Adrenal gland (tissue), 9 donors: ENCODE measurements at regions not wholly inside any gene's neighbourhood (a gene's known extent, or its start where the extent isn't known, plus 50 kb on each side); places are given as distances from the start of the nearest gene placed in this dataset.

Source experiments
- DNase-seq, 7 donors: peaks; one replicate each; pipeline ENCODE4 v3.0.0-alpha.2; 2019 to 2020
- H3K27ac ChIP-seq, 5 donors: fragments of 200-600 bp; sonication (generic) in 4 of 5; 1 replicate in 3 of 5; 2 replicates in 2 of 5; pipeline versions ENCODE4 v1.5.1 to v1.8.0; 2016 to 2020; ENCODE audit warnings: mild to moderate bottlenecking in 1 of 5
- H3K27me3 ChIP-seq: fragments of 200-600 bp; 2 replicates; pipeline ENCODE4 v1.8.0; 2021
- H3K36me3 ChIP-seq, 2 donors: fragments of 200-600 bp; replicated peaks in 1 of 2; 1 replicate in 1 of 2; 2 replicates in 1 of 2; pipeline versions ENCODE4 v1.5.1 to v1.8.0; 2018 to 2022
- H3K4me1 ChIP-seq, 2 donors: fragments of 200-600 bp; replicated peaks in 1 of 2; 1 replicate in 1 of 2; 2 replicates in 1 of 2; pipeline versions ENCODE4 v1.5.1 to v1.8.0; 2018 to 2021
- H3K4me3 ChIP-seq, 4 donors: fragments of 200-600 bp; sonication (generic) in 3 of 4; one replicate each; pipeline ENCODE4 v1.5.1; 2016 to 2018
- H3K9me3 ChIP-seq, 3 donors: fragments of 200-600 bp; sonication (generic) in 1 of 3; replicated peaks in 1 of 3; 1 replicate in 2 of 3; 2 replicates in 1 of 3; pipeline versions ENCODE4 v1.5.1 to v1.8.0; 2016 to 2021
- CTCF ChIP-seq, 6 experiments: fragments of 450-650 bp in 4 of 6; fragments of 200-600 bp in 2 of 6; sonication (generic) in 1 of 6; IDR thresholded peaks; 1 replicate in 5 of 6; 2 replicates in 1 of 6; pipeline versions ENCODE4 v1.5.1 to v1.8.0; 2016 to 2021; ENCODE audit warnings: antibody characterized with exemption in 6 of 6, mild to moderate bottlenecking in 2 of 6, moderate library complexity in 1 of 6
- POLR2A ChIP-seq, 2 donors: fragments of 450-650 bp; IDR thresholded peaks; one replicate each; pipeline ENCODE4 v1.6.1; 2017; ENCODE audit warnings: antibody characterized with exemption in 2 of 2, mild to moderate bottlenecking in 2 of 2, moderate library complexity in 1 of 2
- whole genome bisulfite sequencing, 4 donors: extraction: QIAGEN DNeasy Blood & Tissue Kit in 2 of 4; methylation state at CpG; one replicate each; pipeline versions ENCODE4 v1.1.5 to v1.1.7; 2013 to 2017; 5-methylcytosine and 5-hydroxymethylcytosine counted together
- intact Hi-C, 2 donors: fragments of 100-400 bp; cut with DNase I; formaldehyde crosslinking; loops; one replicate each; pipeline versions ENCODE4 v1.14.1 to v1.15.0; 2022 to 2023
- donor health status: healthy with polysubstance abuse.
- donor health status: Bipolar disorder and iron deficiency.
- donor health status: DM: yes; HTN: yes; CAD: no.
- donor health status: DM: no; HTN: no; CAD: no.
- donor health status: DM: no; HTN: no; CAD: no.

- no peak overlapping the region for H3K4me3 ChIP-seq
- H3K4me1 ChIP-seq: no peaks in the 10 kb centered on the region
- no peaks in the 10 kb centered on the region for H3K36me3 ChIP-seq
- H3K27me3 ChIP-seq: no peaks in the 10 kb centered on the region
- 62 to 72% (median 69%) methylated on average over 8 of the region's 8 CpGs for WGBS, 4 donors
- TF ChIP-seq CTCF (IDR thresholded peaks at IDR 0.05): no peak
- no peak for TF ChIP-seq POLR2A (IDR thresholded peaks at IDR 0.05)
- intact Hi-C loops: no loop called here
- no peaks in the 10 kb centered on the region for H3K9me3 ChIP-seq
- peak in 1 of 7 donors; percentile 56 for DNase-seq
- H3K27ac ChIP-seq: no peak overlapping the region
Observed at GRCh38 chr2:6723865-6724604, 141.7 kb downstream of the CMPK2 start.

- Histone ChIP-seq H3K27ac (no peak overlapping the region), H3K4me1 (no peaks in the 10 kb centered on the region), H3K27me3 (no peaks in the 10 kb centered on the region), H3K4me3 (no peak overlapping the region), H3K36me3 (no peaks in the 10 kb centered on the region), H3K9me3 (no peaks in the 10 kb centered on the region)
- DNase-seq: no peak
- TF ChIP-seq CTCF (IDR thresholded peaks at IDR 0.05) (no peak), POLR2A (IDR thresholded peaks at IDR 0.05) (no peak)
- intact Hi-C loops: no loop called here
- WGBS, 4 donors: 34 to 45% (median 42%) methylated on average over 4 of the region's 4 CpGs
Observed at GRCh38 chr2:6724605-6725140, 141.0 kb downstream of the CMPK2 start.

- no peak overlapping the region for H3K4me3 ChIP-seq
- H3K9me3 ChIP-seq: no peaks in the 10 kb centered on the region
- DNase-seq: no peak
- H3K36me3 ChIP-seq: no peaks in the 10 kb centered on the region
- intact Hi-C loops: no loop called here
- TF ChIP-seq CTCF (IDR thresholded peaks at IDR 0.05) (no peak), POLR2A (IDR thresholded peaks at IDR 0.05) (no peak)
- no peaks in the 10 kb centered on the region for H3K4me1 ChIP-seq
- no peaks in the 10 kb centered on the region for H3K27me3 ChIP-seq
- 67 to 77% (median 72%) methylated on average over 5 of the region's 5 CpGs for WGBS, 4 donors
- no peak overlapping the region for H3K27ac ChIP-seq
Observed at GRCh38 chr2:6728156-6728555, 137.6 kb downstream of the CMPK2 start.

- intact Hi-C loops: no loop called here
- H3K27ac ChIP-seq: no peak overlapping the region
- H3K4me1 ChIP-seq: no peaks in the 10 kb centered on the region
- no peaks in the 10 kb centered on the region for H3K9me3 ChIP-seq
- no peak for DNase-seq
- H3K4me3 ChIP-seq: no peak overlapping the region
- H3K27me3 ChIP-seq: no peaks in the 10 kb centered on the region
- TF ChIP-seq CTCF (IDR thresholded peaks at IDR 0.05) (no peak), POLR2A (IDR thresholded peaks at IDR 0.05) (no peak)
- WGBS, 4 donors: 52 to 75% (median 68%) methylated on average over 2 of the region's 2 CpGs
- H3K36me3 ChIP-seq: no peaks in the 10 kb centered on the region
Observed at GRCh38 chr2:6730003-6730402, 135.7 kb downstream of the CMPK2 start.
